ENCODE measurements at regions not wholly inside any gene's neighbourhood (a gene's known extent, or its start where the extent isn't known, plus 50 kb on each side); places are given as distances from the start of the nearest gene placed in this dataset.

DNA sequence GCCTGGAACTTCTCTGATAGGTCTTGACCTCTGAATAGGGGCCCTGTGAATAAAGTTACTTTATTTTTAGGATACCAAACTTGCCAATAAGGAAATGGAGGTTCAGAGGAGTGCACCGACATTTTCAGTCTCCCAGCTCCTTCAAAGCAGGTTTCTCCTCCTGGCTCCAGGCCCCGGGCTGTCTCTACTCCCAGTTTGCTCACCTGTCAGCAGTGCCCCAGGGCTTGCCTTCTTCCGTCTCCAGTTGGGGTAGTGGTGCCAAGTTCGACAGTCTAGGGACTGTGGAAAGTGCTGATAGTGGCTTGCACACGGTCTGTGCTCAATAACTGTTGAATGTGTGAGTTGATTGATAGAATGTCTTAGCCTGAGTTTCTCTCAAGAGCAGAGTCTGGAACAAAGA is 149.2 kb downstream of the ACTL8 start:
- no peak for DNase-seq (ENCODE audit: low spot score)

DNA sequence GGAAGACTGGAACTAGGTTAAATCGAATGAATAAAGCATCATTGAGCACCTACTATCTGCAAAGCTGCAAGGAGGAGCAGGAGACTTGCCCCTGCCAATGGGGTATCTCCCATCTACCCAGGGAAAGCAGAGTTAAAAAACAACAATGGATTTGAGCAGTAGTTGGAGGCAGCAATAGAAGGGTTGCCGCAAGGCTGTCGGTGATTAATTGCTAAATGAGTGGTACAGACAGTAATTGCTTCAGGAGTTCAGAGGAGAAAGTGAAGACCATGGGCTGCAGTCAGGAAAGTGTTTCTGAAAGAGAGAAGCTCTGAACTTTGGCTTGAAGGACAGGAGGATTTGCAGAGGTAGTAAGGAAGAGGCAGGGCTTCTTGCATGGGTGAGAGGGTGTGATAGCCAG is 152.9 kb downstream of the ACTL8 start:
- DNase-seq (ENCODE audit: low spot score): no peak

DNA sequence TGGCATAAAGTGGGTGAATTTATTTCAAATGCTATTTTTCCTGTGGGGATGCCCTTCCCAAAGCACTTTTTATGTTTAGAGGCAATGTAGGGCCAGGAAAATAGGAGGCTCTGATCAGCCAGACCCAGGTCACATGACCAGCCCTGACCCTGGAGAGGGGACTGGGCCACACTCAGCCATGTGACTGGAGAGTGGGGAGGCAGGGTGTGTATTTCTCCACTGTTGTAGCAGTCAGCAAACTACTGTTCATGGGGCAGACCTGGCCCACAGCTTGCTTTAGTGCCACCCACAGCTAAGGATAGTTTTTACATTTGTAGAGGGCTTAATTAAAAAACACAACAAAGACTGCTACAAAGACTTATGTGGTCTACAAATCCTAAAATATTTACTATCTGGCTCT is 153.8 kb downstream of the ACTL8 start:
- no peak for DNase-seq (ENCODE audit: low spot score)

DNA sequence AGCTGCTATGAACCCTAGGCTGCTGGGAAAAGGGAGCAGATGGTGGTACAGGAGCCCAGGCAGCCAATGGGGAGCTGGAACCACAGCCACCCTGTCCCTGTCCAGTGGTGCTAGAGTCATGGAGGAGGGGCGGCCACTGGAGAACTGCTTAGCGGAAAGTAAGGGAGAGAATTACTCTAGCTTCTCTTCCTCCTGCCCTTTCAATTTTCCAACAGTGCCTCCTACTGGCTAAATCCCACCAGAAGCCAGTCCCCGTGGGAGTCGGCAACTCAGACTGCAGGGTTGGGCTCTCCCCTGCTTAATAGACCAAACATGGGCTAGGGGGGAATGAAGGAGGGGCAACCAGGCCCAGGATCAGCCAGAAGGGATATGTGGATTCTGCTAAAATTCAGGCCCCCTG is 154.5 kb downstream of the ACTL8 start:
- no peak for DNase-seq (ENCODE audit: low spot score)

DNA sequence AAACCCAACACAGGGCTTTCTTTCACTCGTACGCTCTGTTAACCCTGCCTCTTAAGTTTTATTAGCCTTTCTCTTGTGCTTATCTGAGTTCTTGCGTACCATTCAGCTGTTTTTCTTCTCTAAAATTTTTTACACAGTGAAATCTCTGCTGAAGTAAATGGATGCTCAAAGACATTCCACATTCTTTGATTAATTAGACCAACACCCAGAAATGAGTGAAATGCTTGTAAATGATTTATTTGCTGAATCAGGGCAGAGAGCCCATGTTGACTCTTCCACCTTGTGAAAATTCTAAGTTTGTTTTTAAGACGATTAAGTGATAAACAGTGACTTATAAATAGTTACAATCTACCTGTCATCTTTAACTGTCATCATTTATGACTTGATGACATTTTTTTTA is 156.7 kb downstream of the ACTL8 start:
- DNase-seq (ENCODE audit: low spot score): no peak

DNA sequence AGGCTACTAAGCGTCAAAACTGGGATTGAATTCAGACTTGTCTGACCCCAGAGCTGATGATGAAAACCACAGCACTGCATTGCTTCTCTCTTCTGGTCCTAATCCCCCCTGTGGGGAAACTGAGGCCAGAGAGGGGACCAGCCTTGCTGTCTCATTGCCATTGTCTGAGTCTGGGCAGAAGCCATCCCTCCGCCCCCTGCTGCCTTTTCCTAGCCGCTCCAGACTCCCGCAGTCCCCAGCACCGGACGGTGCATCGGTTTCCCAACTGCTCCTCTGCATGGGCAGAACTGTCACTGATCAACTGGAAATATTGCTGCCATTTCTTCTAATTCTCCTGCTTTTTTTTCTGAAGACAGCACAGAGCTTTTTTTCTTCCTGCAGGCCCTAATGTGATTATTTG is 157.4 kb downstream of the ACTL8 start:
- DNase-seq (ENCODE audit: low spot score): no peak

DNA sequence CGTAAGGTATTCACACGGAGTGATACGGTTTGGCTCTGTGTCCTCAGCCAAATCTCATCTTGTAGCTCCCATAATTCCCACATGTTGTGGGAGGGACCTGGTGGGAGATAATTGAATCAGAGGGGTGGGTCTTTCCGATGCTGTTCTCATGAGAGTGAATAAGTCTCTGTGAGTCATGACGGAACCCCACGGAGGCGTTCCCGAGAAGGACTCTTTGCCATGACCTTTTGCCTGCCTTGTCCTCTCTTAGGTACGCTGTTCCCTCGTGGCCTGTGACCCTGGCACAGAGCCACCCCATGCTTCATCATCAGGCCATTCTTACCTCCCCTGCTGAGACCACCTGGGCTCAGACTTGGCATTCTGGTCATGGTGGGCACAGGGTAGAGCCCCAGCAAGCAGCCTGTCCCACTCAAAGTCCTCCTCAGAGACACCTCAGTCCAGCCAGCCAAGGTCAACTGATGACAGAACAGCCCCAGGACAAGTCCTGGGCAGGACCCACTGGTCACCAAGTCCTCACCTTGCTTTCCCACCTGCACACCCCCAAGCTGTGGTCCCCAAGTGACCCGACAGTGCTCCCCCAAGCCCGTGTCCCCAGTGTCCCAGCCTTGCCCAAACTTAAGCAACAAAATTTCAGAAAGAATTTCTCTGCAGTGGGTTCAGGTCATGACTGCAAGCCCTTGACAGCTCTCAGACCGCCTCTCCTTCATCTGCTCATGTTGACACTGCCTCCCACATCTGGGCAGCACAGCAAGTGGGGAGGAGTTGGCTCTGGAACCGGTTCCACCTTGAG is 158.4 kb downstream of the ACTL8 start:
- no peak for DNase-seq (ENCODE audit: low spot score)

DNA sequence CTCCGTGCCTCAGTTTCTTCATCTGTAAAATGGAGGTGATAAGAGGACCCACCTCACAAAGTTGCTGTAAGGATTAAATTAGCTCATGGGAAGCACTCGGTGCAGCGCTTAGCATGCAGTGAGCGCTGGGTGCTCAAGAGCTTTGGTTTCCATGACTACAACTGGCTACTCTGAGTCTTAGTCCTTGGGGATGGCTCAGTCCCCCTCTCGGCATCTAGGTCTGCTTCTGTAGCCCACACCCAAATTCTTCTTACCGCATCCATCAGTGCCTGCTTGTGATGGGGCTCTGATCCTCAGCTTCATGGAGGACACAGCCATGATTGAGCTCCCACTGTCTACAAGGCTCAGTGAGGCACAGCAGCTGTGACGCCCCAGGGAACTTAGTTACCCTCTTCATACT is 159.0 kb downstream of the ACTL8 start:
- no peak for DNase-seq (ENCODE audit: low spot score)

DNA sequence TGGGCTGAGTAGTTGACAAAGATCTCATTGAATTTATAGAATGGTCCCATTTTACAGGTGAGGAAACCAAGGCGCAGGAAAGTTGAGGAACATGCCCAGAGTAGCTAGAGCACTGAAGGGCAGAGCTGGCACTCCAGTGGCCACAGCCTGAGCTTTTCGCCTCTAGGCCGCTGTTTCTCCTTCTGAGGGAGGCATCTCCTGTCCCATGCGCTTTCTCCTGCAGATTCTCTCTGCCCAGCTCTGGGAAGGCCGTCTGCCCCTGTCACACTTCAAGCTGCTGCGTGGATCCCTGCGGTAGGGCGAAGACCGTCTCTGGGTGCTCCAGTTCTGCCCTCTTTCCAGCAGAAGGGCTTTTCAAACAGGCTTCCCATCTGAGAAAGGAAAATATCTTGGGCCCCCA is 159.9 kb downstream of the ACTL8 start:
- no peak for DNase-seq (ENCODE audit: low spot score)

DNA sequence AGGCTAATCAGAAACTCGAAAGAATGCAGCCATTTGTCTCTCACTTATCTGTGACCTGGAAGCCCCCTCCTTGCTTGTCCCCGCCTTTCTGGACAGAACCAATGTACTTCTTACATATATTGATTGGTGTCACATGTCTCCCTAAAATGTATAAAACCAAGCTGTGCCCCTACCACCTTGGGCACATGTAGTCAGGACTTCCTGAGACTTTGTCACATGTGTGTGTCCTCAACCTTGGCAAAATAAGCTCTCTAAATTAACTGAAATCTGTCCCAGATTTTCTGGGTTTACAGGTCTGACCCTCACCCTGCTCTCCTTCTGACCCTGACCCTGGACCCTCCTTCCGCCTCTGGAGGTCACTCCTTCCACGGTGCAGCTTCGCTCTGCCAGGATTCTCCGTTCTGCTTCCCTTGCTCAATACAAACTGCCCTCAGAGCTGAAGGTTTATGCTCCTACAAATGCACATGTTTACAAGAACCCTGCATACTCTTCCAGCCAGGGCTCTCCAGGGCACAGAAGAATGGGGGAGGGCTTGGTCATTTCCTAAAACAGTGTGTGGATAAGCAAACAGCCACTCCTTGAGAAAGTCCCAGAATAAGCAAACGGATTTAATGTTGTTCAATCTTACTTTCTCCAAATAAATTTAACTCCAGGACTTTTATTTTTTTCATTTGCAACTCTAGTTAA is 160.5 kb downstream of the ACTL8 start:
- DNase-seq (ENCODE audit: low spot score): no peak

DNA sequence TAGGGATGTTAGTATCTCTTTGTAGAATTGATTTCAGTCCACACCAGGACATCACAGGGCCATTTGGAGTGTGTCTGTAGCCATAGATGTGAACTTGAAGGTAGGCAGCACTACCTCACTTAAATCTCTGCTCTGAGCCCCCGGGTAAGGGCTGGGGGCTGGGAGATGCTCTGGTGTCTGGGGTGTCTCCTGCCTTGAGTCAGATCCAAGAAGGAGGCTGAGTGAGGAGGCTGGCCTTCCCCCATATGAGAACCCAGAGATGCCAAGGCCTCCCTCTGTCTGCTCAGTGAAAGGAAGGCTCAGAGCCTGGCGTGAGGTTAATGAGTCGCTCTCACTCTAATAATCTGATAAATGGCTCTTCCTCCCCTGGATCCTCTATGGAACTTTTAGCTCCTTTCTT is 161.6 kb downstream of the ACTL8 start:
- no peak for DNase-seq (ENCODE audit: low spot score)

DNA sequence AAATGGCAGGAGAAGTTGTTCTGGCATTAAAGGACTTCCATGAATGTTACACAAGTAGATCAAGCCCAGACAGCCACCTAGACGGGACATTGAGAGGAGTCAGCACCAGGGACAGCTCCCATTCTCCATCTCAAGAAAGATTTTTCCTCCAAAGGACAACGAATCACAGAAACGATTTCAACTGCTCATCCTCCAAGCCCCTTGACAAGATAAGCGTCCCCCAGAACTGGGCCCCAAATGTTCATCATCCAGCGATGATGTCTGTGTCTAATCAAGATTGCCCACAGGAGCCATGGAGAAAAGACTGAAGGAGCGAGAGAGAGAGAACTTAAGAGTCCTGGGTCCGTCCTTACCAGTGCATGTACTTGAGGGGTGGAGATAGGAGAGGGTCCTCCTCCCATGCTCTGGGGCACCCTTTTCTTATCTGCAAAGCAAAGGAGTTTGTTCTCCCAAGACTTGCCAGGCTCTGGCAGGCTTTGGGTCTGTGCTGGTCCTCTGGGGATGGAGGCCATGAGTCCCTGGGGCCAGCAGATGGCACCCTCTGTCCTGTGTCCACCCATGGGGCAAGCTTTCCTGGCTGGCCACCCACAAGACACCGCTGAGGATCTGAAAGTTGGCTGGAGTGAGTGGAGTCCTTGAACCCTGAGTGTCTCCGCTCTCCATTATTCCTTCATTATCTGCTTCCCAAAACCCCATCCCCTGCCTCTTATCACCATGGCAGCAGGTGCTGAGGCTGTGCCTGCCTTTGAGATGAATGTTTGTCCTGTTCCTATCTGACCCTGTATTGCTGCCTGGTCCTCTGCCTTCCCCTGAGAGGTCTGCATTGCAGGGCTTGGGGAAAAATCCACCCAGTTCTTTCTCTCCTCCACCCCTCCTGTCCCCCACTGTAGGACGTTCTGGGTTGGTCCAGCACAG is 164.6 kb downstream of the ACTL8 start:
- peak; percentile 40 for DNase-seq (ENCODE audit: low spot score)

DNA sequence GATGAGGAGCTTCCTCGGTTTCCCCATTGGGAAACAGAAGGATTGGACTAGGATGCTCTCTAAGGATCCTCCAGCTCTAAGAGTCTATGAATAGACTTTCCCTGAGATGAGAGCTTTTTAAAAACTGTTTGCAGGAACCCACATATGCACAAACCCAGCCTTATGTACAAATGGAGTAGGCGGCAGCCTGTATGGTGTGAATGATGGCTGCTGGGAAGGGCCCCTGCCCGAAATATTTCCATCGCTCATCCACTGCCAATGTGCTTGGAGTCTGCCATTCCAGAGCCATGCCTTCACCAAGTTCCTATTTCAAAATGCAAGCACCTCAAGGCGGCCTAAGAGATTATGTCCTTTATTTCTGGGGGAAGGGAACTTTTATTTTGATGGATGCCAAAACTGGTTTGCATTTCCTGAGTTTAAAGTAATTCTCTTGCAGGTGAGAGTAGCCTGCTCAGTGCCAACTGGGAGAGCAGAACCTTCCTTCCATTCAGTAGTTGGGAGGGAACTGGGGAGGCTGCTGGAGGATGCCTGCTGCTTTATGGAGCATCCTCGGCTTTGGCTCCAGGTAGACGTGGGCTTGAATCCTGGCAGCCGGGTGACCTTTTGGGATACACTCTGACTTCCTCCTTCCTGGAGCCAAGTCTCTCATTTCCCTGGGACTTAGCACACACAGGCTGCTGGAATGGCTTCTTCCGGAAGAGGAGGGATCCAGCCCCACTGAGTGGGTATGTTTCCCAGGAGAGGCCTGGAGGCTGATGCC is 165.9 kb downstream of the ACTL8 start:
- no peak for DNase-seq (ENCODE audit: low spot score)

DNA sequence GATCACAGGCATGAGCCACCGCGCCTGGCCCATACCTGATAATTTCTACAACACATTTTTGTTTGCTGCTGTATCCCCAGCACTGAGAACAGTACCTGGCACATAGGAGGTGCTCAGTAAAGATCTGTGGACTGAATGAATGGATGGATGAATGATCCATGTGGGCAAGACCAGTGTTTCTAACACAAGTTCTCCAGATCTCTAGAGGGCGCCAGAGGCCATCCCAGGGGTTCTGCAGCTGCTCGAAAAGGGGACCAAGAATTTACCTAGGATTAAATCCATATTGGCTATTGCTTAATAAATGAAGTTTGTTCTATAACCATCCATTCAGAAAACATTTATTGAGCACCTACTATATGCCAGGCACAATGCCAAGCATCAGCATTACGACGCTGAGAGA is 167.7 kb downstream of the ACTL8 start:
- DNase-seq (ENCODE audit: low spot score): peak; percentile 40

DNA sequence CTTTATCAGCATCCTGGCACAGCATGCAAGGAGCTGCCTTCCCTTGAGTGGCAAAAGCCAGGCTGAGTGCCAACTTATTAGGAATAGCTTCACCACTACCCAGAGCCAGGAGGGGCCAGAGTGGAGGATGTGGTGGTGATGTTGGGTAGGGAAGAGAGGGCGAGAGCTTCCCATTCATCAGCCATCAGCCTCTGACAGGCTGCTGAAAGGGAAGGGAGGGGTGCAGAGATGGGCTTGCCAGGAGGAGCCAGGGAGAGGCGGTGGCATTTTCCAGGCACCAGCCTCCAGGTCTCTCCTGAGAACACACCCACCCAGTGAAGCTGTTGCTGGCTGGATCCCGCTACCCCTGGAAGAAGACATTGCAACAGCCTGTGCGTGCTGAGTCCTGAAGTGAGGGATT is 168.5 kb downstream of the ACTL8 start:
- DNase-seq (ENCODE audit: low spot score): no peak

DNA sequence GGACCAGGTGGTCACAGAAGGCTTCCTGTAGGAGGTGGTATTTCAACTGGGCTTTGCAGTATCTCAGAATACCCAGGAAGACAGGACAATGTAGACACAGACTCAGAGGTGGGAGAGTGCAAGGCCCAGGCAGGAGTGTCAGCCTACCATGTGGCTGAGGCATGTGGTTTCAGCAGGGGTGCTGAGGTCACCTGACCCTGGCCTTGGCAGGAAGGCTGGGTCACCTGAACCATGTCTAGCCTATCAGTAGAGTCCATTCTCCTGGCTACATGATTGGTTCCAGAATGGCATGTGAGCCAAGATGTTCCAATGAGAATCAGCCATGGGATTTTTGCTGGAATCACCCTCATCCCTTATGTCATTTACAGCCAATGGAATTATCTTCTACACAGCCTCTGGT is 169.4 kb downstream of the ACTL8 start:
- DNase-seq (ENCODE audit: low spot score): no peak

DNA sequence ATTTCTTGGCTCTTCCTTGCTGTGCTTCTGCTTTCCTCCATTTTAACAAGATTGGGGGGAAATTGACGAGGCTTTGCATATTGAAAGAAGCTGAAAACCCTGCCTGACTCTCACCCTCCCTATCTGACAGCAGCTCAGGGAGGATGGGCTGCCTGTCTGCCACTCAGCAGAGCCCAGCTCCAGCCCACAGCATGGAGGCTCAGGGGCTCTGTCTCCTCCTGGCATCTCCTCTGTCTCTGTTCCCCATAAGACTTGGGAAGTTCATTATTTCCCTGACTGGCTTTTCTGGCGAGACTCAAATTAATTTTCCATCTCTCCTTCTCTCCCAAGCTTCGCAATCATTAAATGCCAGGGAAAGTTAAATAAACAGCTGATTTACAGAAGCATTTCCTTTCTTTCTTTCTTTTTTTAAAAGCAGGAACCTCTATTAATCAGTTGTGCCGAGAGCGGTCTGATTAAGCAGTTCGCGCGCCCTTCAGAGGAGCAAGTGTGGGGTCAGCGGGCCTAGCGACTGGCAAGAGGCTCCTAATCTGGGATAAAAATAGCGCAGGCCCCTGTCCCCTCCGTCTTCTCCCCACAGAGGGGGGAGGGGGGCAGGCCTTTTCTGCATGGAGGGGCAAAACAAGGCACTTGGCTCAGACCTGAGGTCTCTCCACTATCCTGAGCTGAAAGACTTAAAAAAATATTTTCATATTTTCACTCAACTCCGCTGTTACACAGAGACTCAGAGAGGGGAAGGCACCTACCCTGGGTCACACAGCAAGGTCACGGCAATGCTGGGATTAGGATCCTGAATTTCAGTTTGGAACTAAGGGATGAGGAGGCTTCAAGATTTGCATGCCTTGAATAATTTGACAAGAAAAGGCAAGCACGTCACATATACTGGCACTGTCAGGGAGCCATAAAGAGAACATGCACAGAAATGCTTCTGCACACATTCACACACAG is 170.4 kb downstream of the ACTL8 start:
- DNase-seq (ENCODE audit: low spot score): no peak

DNA sequence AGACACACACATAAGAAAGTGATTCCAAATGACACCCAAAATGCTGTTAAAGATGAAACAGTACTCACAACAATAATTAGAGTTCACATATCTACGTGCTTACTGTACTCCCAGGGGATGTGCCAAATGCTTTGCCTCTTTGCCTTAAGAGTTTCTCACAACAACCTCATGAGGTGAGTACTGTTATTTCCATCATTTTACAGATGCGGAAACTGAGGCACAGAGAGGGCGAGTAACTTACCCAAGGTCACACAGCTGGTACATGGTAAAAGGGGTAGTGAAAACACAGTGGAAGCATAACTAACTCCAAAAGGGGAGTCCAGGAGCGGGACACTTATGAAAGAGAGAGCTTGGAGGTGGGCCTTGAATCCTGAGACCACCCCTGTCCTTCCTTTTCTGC is 171.8 kb downstream of the ACTL8 start:
- no peak for DNase-seq (ENCODE audit: low spot score)

DNA sequence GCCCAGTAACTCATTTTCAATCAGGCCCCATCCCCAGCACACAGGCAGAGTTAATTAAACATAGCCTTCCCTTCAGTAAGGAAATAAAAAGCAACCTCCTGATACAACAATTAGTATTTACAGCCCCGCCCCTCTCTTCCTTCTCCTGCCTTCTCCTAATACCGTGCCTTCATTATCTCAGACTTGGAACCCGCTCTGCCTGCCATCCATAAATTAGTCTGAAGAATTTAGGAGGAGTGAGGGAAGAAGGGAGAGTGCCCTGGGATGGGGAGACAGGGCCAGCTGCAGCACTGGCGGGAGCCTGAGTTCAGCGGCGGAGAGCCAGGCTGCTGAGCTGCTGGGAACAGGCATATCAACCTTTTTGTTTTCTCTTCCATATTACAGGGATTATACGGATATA is 172.8 kb downstream of the ACTL8 start:
- no peak for DNase-seq (ENCODE audit: low spot score)

DNA sequence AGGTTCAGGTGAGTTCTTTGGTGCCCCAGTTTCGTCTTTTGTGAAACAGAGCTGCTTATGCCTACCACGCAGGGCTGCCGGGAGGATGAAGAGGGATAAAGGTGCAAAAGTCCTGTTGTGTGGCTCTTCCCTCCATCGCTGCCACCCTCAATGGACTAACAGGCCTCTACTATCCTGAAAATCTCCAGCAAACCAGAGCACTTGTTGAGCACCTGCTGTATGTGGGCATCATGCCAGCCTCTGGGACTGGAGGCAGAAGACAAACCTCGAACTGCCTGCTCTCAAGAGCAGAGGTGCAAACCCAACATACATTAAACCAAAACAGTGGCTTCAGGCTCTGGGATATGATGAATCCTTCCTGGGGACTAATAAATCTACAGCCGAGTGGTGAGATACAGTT is 174.1 kb downstream of the ACTL8 start:
- no peak for DNase-seq (ENCODE audit: low spot score)

DNA sequence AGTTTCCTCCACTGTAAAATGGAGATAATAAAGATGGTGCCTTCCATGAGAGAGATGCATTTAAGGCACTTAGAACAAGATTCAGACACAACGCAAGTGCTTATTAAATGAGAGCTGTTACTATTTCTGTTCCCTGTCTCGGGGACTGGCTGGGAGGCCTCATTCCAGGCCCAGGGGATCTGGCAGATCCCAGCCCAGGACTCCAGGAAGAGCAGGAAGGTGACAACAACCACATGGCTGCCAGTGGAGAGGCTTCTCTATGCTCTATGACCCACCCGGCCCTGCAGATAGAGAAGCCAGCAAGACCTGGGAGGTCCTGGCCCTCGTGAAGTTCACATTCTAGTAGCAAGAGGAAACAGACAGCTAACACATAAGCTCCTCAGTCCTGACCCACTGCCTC is 175.5 kb downstream of the ACTL8 start:
- DNase-seq (ENCODE audit: low spot score): no peak

Measured in mucosa of gallbladder (tissue), 1 donor.